HG02678 (cell line): ENCODE measurements at regions not wholly inside any gene's neighbourhood (a gene's known extent, or its start where the extent isn't known, plus 50 kb on each side); places are given as distances from the start of the nearest gene placed in this dataset.
"Not testable (repeated sequence)": the region's sequence is repeated elsewhere in the genome, so short reads cannot be mapped to it uniquely, and the experiment has no call there.

ENCODE experiments used
- ATAC-seq: cut with Tn5 transposase; IDR thresholded peaks from one replicate; pipeline ENCODE4 v1.9.1; 2021; ENCODE audit warnings: mild to moderate bottlenecking, moderate library complexity; ENCODE audit not compliant: unreplicated experiment

DNA sequence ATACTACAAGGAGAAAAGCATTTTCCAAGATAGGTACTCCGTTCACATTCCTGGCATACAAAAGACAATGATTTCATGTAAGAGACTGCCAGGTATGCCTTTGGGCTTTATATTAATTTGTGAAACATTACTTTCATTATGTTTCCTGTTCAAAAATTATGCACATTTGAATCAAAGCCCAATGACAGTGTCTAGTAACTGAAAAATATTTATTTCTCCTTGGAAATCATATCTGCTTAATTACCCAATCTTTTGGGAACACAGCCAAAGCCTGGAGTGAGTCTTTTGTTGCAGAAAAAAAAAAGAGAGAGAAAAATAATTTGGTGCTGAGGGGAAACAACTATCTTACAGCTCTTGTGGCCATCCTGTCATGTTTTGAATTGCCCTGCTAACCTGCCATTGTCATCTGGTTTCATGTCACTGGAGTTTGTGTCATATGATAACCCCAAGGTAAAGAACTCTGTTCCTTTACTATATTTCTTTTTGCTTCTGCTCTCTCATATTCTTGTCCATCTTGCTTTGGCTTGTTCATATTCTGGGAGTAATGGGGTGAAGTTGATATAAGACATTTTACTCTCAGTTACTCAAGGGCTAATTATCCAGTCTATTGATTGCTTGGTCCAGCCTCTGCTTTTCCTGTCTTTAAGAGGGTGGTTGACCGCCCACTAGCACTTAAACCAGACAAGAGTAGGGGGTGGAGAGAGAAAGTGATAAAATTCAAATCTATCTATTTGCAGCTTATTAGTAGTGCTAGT is 238.3 kb upstream of the NUDT12 start:
- no peak for ATAC-seq

DNA sequence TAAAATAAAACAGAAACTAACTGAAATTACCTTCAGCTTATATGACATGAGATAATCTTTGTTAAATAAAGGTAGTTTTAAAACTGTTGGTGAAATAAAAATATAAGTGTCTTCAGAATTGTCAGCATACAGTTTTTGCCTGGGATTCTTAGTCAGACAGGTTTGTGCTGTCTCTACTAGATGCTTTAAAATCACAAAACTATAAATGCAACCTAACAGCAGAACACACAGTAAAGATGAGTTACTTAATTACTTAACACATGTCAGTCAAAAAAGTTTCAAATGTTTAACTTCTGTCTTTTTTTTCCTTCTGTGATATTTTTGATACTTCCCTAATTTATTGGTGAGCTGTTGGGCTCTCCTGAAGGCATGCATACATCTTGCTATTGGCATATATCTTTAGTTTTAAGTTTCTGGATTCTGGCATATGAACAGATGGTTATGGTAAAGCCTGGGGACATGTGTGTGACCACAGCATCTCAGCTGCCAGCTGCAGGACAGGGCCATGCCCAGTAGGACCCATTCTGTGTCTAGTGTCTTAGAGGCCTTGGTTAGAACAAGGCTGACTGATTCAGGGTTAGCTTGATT is 231.1 kb upstream of the NUDT12 start:
- ATAC-seq: no peak

DNA sequence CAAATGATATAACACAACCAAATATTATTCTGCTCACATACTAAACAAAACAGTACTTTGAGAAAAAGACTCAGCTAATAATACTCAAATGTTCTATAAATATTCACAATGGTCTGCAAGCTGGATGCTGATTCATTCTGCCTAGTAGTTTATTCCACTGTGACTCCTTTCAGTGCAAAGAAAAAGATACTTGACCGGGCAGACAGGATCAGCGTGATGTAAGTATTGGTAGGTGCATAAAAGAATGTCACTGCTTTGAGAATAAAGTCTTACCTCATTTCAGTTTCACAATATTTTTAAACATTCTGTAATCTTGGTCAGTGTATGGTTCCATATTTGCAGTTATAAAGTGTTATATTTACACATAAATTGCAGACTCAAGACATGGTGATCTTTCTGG is 223.0 kb upstream of the NUDT12 start:
- ATAC-seq: no peak

DNA sequence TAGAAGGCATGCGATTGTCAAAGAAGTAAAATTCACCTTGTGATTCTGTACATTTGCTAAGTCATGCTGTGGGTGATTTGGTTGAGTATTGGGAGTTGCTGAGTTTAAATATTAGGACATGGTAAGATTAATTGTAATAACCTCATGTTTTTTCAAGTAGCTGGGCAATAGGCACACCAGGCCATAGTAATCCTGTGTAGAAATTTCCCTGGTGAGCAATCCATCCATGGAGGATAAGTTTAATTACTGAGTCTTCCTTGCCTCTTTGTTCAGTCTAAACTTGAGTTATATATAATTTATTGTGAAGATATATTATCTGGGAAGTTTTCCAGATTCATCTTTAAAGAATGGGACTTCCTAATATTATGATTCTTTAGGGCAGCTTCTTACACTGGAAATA is 221.1 kb upstream of the NUDT12 start:
- no peak for ATAC-seq

DNA sequence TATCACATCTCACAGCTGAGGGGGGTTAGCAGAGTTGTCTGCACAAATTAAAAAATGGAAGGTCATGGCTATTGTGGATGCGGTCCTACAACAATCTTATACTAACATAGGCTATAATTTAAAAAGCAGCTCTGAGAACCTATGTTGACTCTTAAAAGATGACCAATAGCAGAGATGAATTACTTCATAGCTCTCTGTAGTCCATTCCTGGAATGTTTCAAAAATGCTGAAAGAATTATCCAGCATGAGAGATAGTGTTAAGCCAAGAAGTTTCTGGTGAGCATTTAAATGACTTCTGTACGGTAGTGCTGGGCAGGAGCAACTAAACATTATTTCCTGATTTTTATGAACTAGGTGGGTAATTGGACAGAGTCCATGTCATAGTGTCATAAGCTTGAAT is 218.2 kb upstream of the NUDT12 start:
- no peak for ATAC-seq

DNA sequence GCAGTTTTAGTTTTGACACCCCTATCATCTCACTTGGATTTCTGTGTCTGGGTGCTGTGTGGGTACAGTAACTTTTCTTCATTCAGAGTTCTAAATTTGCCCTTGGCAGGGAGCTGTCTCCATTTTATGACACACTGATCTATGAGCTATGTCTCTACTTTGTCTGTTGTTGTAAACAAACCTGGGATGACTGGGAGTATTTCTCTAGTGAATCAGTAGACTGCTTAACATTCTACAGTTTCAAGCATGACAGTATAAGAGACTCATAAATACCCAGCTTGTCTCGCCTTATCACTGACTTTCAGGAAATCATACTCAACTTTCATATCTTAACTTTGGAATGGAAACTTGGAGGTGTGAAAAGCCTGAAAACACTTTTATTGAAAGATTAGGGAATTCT is 212.1 kb upstream of the NUDT12 start:
- ATAC-seq: no peak

DNA sequence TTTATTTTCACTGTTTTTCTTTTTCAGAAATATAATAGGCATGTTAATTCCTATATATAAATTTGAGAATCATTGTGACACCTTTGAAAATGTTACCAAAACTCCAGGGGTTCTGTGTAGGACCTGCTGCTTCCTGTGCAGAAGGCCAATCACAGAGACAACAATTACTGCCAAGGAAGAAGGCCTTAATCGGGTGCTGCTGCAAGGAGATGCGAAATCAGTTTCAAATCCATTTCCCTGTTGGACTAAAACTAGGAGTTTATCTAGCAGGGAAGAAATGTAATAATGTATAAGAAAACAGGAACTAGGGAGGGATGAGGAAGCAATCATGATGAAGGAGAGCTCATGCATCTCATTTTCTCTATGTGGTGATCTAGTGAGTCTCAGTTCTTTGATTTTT is 209.7 kb upstream of the NUDT12 start:
- ATAC-seq: no peak

DNA sequence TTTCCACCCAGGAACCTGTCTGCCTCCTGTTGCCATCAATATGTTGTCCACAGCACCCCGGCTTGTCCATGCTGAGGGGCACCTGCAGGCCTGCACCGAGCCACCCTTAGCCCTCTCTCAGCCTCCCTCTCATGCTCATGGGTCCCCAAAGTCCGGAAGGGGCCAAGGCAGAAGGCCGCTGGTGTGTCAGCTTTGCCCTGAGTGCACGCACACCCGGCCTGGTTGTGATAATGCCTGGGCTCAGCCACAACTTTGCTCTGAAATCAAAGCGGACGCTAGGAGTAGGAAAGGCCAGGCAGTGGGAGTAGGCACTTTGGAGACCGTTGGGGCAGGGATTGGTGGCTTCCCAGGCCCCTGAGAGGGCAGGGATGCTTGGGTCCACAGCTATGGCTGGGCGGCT is 201.8 kb upstream of the NUDT12 start:
- no peak for ATAC-seq

DNA sequence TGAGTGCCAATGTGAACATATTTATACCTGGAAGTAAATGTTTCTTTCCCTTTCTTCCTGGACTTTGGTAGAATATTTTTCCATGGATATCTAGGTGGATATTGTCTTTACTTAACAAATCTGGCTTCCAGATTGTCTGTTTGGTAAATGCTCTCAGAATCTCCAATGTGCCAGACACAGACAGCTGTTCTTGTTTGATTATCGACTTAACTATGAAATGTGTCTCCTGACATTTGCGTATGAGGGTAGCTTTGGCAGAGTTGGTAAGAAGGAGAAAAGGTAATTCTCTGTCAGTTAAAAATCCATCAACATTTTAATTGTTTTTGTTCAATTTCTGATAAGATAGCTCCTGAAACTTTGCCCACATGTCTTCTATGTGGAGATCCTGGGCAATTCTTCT is 196.4 kb upstream of the NUDT12 start:
- ATAC-seq: no peak

DNA sequence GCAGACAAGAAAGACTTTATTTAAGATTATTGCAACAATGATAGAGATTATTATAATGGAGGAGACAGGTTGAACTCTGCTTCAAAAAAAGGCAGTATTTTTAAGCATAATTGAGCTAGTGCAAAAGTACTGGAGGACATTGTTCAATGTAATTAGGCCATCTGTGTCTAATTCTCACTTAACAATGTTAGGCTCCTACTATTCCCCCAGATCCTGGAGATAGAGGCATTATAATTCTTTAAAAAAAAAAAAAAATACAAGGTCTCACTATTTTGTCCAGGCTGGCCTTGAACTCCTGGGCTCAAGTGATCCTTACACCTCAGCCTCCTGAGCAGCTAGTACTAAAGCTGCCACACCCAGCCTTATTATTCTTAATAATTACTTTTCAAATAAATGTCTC is 193.4 kb upstream of the NUDT12 start:
- ATAC-seq: no peak

DNA sequence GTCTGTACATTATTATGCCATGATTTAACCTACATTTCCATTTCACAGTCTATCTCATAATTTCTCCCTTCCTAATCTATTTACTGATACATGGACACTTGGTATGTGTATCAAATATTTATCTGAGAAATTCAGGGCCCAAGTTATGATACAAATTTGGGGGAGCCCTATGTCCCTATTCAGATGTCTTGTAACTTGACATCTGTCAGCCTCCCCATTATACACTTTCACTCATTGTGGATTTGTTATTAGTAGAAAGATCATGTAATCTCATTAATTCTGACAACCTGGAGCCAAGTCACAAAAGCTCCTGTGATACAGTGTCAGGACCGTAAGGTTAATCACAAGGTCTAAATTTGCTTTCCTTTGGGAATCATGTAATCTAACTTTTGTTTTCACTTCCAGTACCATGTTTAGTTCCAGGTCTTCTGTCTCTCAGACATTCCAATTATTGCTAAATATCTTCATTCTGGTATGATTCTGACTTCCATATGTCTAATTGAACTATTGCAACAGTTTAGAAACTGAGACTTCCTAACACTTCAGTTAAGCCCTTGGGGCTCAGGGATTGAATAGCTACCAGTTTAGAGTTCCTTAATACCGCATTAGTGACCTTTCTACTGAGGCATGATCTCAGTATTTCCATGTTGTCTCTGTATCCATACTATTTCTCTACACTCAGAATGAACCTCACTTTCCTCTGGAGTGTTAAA is 182.9 kb upstream of the NUDT12 start:
- ATAC-seq: no peak

DNA sequence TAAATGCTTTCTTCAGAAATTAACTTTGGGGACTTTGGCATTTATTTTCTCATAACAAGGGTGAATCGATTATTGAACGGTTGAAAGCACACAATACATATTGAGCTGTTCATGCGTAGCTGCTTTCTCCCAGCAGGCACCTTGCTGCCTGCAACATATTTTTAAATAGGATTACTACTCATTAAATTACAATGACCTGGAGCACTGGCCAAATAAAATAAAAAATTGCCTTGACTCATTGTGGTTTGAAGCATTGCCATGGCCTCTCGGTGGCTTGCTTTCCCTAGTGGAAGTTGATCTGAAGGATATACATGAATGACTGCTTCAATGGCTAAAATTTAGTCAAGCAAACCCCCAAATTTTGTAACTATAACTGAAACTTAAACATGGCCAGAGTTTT is 181.6 kb upstream of the NUDT12 start:
- ATAC-seq: no peak

DNA sequence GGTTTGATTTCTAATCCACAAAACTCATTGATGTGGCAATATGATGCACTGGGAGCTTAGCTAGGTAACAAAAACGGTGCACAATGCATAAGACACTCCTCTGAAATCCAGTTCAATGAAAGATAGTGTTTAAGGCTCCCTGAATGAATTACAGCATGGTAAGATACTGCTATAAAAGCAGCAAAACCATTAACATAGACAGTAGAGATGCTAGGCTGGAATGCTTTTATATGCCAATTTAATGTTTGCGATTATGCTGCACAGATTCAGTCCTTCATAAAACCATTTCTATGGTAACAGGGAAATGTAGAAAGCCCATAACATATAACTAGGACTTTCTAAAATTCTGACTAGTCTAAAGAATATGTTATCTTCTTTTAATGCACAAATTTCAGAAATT is 180.8 kb upstream of the NUDT12 start:
- no peak for ATAC-seq

DNA sequence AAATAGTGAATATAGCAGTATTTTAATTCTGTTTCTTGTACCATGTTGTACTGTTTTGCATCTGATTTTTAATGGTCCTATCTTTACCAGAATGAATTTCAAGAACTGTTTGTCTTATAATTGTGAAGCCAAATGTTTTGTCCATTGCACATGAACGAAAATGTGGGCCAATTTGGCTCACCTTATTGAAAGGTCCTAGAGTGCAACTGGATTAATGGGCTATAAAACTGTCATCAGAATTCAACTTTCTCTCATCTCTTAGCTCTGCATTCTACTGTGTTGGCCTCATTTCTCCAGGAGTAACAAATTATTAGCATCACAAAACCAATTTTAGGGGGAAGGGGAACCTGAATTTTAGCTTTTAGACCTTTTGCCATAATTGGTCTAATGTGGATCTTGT is 179.4 kb upstream of the NUDT12 start:
- ATAC-seq: no peak

DNA sequence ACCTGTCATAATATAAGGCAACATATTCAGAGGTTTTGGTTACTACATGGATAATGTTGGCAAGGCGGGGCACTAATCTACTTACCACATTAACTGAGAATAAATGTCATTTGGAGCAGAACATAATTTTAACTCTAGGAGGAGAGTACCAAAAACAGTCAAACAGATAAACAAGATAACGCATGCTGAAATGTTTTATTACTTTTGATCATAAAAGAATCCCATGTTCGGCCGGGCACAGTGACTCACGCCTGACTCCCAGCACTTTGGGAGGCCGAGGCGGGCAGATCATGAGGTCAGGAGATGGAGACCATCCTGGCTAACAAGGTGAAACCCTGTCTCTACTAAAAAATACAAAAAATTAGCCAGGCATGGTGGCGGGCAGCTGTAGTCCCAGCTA is 173.8 kb upstream of the NUDT12 start:
- not testable (repeated sequence) for ATAC-seq

DNA sequence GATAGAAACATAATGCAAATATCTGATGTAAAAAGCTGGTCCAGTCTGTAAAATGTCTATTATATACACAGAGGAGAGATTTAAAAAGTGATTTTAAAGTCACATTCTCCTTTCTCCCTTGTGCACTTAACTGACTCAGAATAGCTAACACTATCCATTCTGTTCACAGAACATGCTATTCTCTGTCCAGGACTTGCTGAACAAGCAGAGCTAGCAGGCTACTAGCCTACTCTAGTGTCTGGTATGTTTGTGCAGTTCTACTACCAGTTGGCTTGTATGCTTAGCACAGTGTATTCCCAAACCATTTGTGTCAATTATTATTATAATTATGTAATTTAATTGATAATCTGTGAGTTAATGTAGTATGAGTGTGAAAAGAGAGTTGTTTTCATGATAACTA is 161.7 kb upstream of the NUDT12 start:
- no peak for ATAC-seq

DNA sequence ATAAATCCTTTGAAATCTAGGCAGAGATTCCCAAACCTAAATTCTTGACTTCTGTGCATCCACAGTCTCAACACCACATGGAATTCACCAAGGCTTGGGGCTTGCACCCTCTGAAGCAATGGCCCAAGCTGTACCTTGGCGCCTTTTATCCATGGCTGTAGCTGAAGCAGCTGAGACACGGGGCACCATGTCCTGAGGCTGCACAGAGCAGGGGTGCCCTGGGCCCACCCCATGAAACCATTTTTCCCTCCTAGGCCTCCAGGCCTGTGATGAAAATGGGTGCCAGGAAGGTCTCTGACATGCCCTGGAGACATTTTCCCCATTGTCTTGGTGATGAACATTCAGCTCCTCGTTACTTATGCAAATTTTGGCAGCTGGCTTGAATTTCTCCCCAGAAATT is 158.6 kb upstream of the NUDT12 start:
- ATAC-seq: no peak

DNA sequence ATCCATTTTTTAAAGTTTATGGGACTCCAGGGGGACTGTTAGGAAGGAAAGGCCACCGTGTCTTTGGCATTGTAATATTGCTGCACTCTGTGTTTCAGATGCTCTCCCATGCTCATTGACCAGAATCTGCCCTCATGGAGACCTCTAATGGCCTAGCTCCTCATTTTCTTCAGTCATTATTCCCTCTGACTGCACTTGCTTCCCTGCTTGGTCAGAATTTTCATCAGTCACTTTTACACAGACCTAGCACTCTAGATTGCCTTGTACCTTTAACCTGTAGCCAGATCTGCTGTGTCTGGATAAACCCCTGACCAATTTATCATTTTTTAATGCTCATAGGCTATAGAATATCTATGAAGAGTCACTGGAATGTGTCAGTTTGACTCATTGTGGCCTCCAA is 155.5 kb upstream of the NUDT12 start:
- ATAC-seq: no peak

DNA sequence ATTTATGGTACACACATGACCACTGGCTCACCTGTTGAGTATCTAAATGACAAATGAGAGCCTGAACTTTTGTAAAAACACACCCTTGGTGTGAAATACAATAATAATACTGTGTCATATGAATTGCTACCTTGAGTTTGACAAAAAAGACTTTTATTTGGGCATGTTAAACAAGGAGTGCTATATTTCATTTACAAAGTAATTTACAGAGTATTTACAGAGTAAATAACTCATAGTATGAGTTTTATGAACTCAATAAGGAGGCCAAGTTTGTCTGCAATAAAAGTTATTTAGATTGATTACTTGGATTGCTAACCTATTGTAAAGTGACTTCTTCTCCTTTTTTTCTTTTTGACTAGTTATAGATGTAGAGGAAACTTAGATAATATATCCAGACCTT is 146.0 kb upstream of the NUDT12 start:
- no peak for ATAC-seq

DNA sequence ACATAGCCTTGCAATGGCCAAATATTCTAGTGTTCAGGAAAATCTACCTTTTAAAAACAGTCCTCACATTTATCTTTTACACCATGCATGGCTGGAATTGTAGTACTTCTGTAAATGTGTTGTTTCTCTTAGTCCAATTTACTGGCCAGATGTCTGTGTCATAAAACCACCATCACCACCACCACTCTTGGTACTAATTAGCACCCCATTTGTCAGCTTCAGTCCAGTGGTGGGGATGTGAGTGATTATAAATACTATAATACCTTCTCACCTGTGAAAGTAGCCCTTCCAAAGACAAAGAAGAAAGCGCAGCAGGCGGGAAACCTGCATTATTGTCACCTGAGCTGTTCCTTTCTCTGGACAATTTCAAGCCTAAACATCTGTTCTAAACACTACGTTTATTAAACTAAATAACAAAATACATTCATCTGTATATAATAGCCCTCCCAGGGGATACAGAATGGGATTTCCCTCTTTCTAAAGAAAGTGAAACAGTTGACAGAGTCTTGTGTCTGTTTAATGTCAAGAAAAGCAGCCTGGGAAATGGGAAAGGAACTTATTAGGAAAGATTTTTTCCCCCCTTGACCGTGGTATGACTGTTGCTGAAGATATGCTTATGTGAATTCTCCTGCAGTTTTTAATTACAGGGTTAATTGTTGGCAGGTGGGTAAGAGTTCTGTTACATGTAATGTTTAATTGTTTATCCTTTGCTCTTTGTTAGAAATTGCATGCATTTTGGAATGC is 144.5 kb upstream of the NUDT12 start:
- ATAC-seq: no peak

DNA sequence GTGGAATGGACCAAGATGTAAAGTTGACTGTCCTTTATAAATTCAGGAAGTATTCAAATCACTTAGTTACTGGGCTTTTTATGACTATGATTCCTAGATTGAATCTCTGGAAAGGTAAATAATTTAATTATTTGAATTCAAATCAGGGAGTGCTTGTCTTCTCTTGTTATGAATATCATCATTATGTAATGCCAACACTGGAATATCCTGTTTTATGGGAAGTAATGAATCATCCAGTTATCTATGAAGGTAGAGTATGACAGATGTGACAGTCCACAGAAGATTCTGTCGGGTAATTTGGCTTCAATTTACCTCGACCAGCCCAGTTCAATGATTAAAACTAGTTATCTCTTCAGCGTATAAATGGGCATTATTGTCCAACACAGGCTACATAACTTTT is 141.0 kb upstream of the NUDT12 start:
- ATAC-seq: no peak

DNA sequence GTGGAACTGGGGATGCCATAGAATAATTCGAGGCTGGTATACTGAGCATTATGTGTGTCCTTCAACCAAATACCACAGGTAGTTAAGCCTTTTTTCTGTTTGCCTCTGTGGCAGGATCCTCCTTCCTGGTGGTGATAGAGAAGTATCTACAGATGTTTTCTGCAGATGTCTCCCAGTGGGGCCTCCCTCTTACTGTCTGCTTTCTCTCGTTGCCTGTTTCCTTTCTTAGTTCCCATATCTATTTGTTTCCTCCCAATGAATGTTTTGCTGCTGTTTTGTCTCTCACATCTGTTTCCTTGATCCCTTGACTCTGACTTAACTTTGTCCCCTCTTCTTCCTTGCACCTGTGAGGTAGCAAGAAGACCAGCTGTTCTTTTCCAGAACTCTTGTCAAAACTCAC is 130.9 kb upstream of the NUDT12 start:
- ATAC-seq: no peak
